Hepatocyte (in vitro differentiated cells): ENCODE measurements at regions not wholly inside any gene's neighbourhood (a gene's known extent, or its start where the extent isn't known, plus 50 kb on each side); places are given as distances from the start of the nearest gene placed in this dataset.
A peak's percentile ranks its signal among the peaks of the same experiment; 100 is the strongest.

ENCODE experiments used
- DNase-seq: peaks from one replicate; pipeline ENCODE4 v3.0.0-alpha.2; 2016; ENCODE audit warnings: low spot score
- H2AFZ ChIP-seq: fragments of 200-600 bp; sonication (generic); 2 replicates; pipeline ENCODE4 v1.6.0; 2016; ENCODE audit warnings: antibody characterized with exemption, mild to moderate bottlenecking
- H3K27ac ChIP-seq: fragments of 200-600 bp; sonication (generic); 2 replicates; pipeline ENCODE4 v1.5.1; 2016; ENCODE audit warnings: mild to moderate bottlenecking
- H3K27me3 ChIP-seq: fragments of 200-600 bp; sonication (generic); 2 replicates; pipeline ENCODE4 v1.6.1; 2016
- H3K36me3 ChIP-seq: fragments of 200-600 bp; sonication (generic); replicated peaks from 2 replicates; pipeline ENCODE4 v1.5.1; 2016; ENCODE audit warnings: low read depth; ENCODE audit not compliant: insufficient read depth
- H3K4me1 ChIP-seq: fragments of 200-600 bp; sonication (generic); 2 replicates; pipeline ENCODE4 v1.5.1; 2016; ENCODE audit warnings: mild to moderate bottlenecking, moderate library complexity; ENCODE audit not compliant: insufficient read depth
- H3K4me2 ChIP-seq: fragments of 200-600 bp; sonication (generic); 2 replicates; pipeline ENCODE4 v1.6.0; 2016
- H3K4me3 ChIP-seq: fragments of 200-600 bp; sonication (generic); 2 replicates; pipeline ENCODE4 v1.5.1; 2016; ENCODE audit warnings: mild to moderate bottlenecking
- H3K79me2 ChIP-seq: fragments of 200-600 bp; sonication (generic); 2 replicates; pipeline ENCODE4 v1.6.0; 2017; ENCODE audit warnings: mild to moderate bottlenecking
- H3K9me2 ChIP-seq: fragments of 200-600 bp; sonication (generic); replicated peaks from 2 replicates; pipeline ENCODE4 v1.6.0; 2017; ENCODE audit warnings: mild to moderate bottlenecking; ENCODE audit not compliant: insufficient read depth
- H3K9me3 ChIP-seq: fragments of 200-600 bp; sonication (generic); 2 replicates; pipeline ENCODE4 v1.5.1; 2016; ENCODE audit warnings: low read depth, mild to moderate bottlenecking
- H4K20me1 ChIP-seq: fragments of 200-600 bp; sonication (generic); 2 replicates; pipeline ENCODE4 v1.6.0; 2016; ENCODE audit warnings: mild to moderate bottlenecking; ENCODE audit not compliant: insufficient read depth, poor library complexity, severe bottlenecking
- EZH2 ChIP-seq: fragments of 200-600 bp; sonication (generic); IDR thresholded peaks from 2 replicates; pipeline ENCODE4 v1.6.1; 2016; ENCODE audit warnings: antibody characterized with exemption, mild to moderate bottlenecking, borderline replicate concordance
- EZH2phosphoT487 ChIP-seq: fragments of 200-600 bp; sonication (generic); IDR thresholded peaks from one replicate; pipeline ENCODE4 v1.6.1; 2018; ENCODE audit warnings: antibody characterized with exemption, mild to moderate bottlenecking, low read depth, moderate library complexity; ENCODE audit not compliant: unreplicated experiment, severe bottlenecking
- WGBS: methylation state at CpG from one replicate; pipeline ENCODE4 v1.1.6; 2016; ENCODE audit warnings: low lambda C conversion rate; ENCODE audit errors: missing lambda C conversion rate; 5-methylcytosine and 5-hydroxymethylcytosine counted together
- TF ChIP-seq, protein P1 (sequence below): fragments of 200-600 bp; sonication (generic); IDR thresholded peaks from 2 replicates; pipeline ENCODE4 v1.5.1; 2016; ENCODE audit warnings: antibody characterized with exemption, mild to moderate bottlenecking; ENCODE audit not compliant: poor library complexity

DNA sequence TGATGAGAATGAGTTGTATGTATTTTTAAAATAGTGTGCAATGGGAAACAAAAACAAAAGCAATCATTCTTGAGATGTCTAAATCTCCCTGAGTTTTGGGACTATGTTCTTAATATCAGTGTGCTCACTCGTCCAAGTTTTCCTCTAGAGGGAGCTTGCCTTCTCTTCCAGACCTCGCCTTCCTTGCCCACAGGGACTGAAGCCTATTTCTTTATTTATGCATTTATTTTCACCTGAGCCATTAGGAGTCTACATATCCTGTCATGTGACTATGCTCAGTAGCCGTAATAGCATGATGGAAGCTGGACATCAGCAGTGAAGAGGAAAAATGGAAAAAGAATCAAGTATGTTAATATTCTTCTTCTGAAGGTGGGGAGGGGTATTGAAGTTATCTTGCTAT is 131.2 kb downstream of the SH3BGRL2 start:
- Histone ChIP-seq H3K27me3 (no peaks in the 10 kb centered on the region), H3K4me2 (no peak overlapping the region), H3K9me2 (no peaks in the 10 kb centered on the region), H3K27ac (no peak overlapping the region), H4K20me1 (no peaks in the 10 kb centered on the region), H3K9me3 (no peaks in the 10 kb centered on the region), H3K79me2 (no peaks in the 10 kb centered on the region), H2AFZ (no peak overlapping the region), H3K4me3 (no peak overlapping the region), H3K4me1 (no peaks in the 10 kb centered on the region), H3K36me3 (no peaks in the 10 kb centered on the region)
- DNase-seq, result no peak
- 46% methylated on average over 3 of the region's 3 CpGs for WGBS
- TF ChIP-seq, protein P1, sequence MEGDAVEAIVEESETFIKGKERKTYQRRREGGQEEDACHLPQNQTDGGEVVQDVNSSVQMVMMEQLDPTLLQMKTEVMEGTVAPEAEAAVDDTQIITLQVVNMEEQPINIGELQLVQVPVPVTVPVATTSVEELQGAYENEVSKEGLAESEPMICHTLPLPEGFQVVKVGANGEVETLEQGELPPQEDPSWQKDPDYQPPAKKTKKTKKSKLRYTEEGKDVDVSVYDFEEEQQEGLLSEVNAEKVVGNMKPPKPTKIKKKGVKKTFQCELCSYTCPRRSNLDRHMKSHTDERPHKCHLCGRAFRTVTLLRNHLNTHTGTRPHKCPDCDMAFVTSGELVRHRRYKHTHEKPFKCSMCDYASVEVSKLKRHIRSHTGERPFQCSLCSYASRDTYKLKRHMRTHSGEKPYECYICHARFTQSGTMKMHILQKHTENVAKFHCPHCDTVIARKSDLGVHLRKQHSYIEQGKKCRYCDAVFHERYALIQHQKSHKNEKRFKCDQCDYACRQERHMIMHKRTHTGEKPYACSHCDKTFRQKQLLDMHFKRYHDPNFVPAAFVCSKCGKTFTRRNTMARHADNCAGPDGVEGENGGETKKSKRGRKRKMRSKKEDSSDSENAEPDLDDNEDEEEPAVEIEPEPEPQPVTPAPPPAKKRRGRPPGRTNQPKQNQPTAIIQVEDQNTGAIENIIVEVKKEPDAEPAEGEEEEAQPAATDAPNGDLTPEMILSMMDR, result peak; percentile 34
- TF ChIP-seq EZH2 (no peak), EZH2phosphoT487 (no peak)

GRCh38 chr6:79756496-79756895 is 125.4 kb downstream of the SH3BGRL2 start:
- no peak overlapping the region for H3K4me3 ChIP-seq
- DNase-seq, result no peak
- H3K9me2 ChIP-seq, result no peaks in the 10 kb centered on the region
- H3K36me3 ChIP-seq, result no peaks in the 10 kb centered on the region
- H2AFZ ChIP-seq, result no peak overlapping the region
- WGBS, result 88% methylated on average over 2 of the region's 2 CpGs
- TF ChIP-seq EZH2, result no peak
- no peak for TF ChIP-seq EZH2phosphoT487
- TF ChIP-seq, protein P1, result no peak
- no peaks in the 10 kb centered on the region for H4K20me1 ChIP-seq
- no peak overlapping the region for H3K27ac ChIP-seq
- no peaks in the 10 kb centered on the region for H3K4me1 ChIP-seq
- no peaks in the 10 kb centered on the region for H3K9me3 ChIP-seq
- H3K27me3 ChIP-seq, result no peaks in the 10 kb centered on the region
- no peak overlapping the region for H3K4me2 ChIP-seq
- no peaks in the 10 kb centered on the region for H3K79me2 ChIP-seq

GRCh38 chr6:79755967-79756366 is 124.8 kb downstream of the SH3BGRL2 start:
- DNase-seq, result no peak
- no peaks in the 10 kb centered on the region for H4K20me1 ChIP-seq
- H3K27me3 ChIP-seq, result no peaks in the 10 kb centered on the region
- no peaks in the 10 kb centered on the region for H3K36me3 ChIP-seq
- TF ChIP-seq, protein P1, result no peak
- TF ChIP-seq EZH2phosphoT487 (no peak), EZH2 (no peak)
- no peaks in the 10 kb centered on the region for H3K9me3 ChIP-seq
- H3K4me1 ChIP-seq, result no peaks in the 10 kb centered on the region
- no peak overlapping the region for H3K4me3 ChIP-seq
- H3K9me2 ChIP-seq, result no peaks in the 10 kb centered on the region
- H2AFZ ChIP-seq, result no peak overlapping the region
- H3K79me2 ChIP-seq, result no peaks in the 10 kb centered on the region
- H3K4me2 ChIP-seq, result no peak overlapping the region
- WGBS, result 80% methylated on average over 4 of the region's 4 CpGs
- no peak overlapping the region for H3K27ac ChIP-seq
